ENCODE measurements at regions not wholly inside any gene's neighbourhood (a gene's known extent, or its start where the extent isn't known, plus 50 kb on each side); places are given as distances from the start of the nearest gene placed in this dataset.

DNA sequence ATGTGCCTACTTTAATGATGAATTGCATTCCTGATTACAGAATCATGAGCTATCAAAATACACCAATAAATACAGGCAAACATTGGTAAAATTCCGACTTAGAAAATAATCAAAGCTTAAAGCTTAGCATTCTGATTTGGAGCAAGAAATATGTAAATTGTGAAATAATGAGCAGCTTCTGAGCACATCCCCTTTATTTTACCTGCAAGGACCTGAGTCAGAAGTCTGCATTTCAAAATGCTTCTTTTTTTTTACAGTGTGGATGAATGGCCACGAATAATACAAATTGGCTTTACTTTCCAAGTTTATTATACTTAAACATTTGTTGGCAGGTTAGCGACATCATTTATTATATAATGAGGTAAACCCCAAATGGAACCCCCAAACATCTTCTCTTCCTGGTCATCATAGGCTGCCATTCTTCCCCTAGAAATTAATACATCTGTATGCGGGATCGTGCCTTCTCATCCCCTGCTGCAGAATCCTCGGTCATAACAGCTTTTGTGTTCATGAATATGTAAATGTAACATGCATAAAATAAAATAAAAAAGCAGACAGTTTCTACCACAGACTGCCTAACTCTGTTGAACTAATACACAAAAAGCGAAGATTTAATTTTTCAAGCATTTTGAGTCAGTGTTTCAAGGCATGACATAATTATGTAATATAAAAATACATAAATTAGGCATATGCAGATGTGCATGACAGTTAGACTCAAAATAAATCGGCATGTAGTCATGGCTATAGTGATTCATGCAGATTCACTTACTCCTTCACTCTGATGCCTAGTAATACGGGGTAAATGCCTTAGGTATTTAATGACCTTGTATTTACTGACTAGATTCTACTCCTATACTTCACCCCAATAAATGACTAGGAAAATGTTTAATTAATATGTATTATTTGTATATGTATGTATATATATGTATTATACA lies 339.7 kb downstream of the USP25 start:
- TF ChIP-seq, protein P1, sequence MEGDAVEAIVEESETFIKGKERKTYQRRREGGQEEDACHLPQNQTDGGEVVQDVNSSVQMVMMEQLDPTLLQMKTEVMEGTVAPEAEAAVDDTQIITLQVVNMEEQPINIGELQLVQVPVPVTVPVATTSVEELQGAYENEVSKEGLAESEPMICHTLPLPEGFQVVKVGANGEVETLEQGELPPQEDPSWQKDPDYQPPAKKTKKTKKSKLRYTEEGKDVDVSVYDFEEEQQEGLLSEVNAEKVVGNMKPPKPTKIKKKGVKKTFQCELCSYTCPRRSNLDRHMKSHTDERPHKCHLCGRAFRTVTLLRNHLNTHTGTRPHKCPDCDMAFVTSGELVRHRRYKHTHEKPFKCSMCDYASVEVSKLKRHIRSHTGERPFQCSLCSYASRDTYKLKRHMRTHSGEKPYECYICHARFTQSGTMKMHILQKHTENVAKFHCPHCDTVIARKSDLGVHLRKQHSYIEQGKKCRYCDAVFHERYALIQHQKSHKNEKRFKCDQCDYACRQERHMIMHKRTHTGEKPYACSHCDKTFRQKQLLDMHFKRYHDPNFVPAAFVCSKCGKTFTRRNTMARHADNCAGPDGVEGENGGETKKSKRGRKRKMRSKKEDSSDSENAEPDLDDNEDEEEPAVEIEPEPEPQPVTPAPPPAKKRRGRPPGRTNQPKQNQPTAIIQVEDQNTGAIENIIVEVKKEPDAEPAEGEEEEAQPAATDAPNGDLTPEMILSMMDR (IDR thresholded peaks at IDR 0.05 in 4 of 5, conservative IDR thresholded peaks at IDR 0.05 in 1 of 5), result no peak
- no peak for TF ChIP-seq POLR2A (IDR thresholded peaks at IDR 0.05)

Measured in gastrocnemius medialis (tissue), 4 donors.